Naive thymus-derived CD4-positive, alpha-beta T cell (primary cell): ENCODE measurements at regions not wholly inside any gene's neighbourhood (a gene's known extent, or its start where the extent isn't known, plus 50 kb on each side); places are given as distances from the start of the nearest gene placed in this dataset.
A peak's percentile ranks its signal among the peaks of the same experiment; 100 is the strongest.

Experiments
- ATAC-seq: fragments of 150-1000 bp; cut with Tn5 transposase; 2 replicates; pipeline ENCODE4 v1.10.0; 2021; ENCODE audit warnings: mild to moderate bottlenecking, moderate library complexity
- CTCF ChIA-PET: fragments of 350-600 bp; sonication (Branson Sonifier 250); formaldehyde crosslinking; loops from one replicate; lab custom pipeline; 2021; ENCODE audit warnings: antibody characterized with exemption; lab: Charles Lee
- POLR2A ChIA-PET: fragments of 350-600 bp; sonication (Branson Sonifier 250); formaldehyde crosslinking; loops from one replicate; lab custom pipeline; 2021; ENCODE audit warnings: antibody characterized with exemption, inconsistent platforms; lab: Charles Lee
- DNase-seq, 9 donors: peaks; one replicate each; pipeline versions ENCODE4 v3.0.0 to v3.0.0-alpha.2; 2020 to 2022; ENCODE audit warnings: mixed read lengths in 1 of 9
- H3K27ac ChIP-seq: one replicate; pipeline ENCODE4 v1.7.0; 2013; ENCODE audit warnings: mild to moderate bottlenecking, low read depth, low read length, moderate library complexity
- H3K27me3 ChIP-seq, 2 donors: one replicate each; pipeline ENCODE4 v1.7.0; 2013; ENCODE audit warnings: low read length in 2 of 2, mild to moderate bottlenecking in 2 of 2, moderate library complexity in 2 of 2; ENCODE audit not compliant: control insufficient read depth in 2 of 2, insufficient read depth in 2 of 2
- H3K36me3 ChIP-seq, 3 experiments: 1 replicate in 2 of 3; 2 replicates in 1 of 3; pipeline ENCODE4 v1.7.0; 2013; ENCODE audit warnings: low read length in 3 of 3, mild to moderate bottlenecking in 3 of 3, moderate library complexity in 1 of 3; ENCODE audit not compliant: insufficient read depth in 3 of 3, control insufficient read depth in 2 of 3
- H3K4me1 ChIP-seq, 2 donors: one replicate each; pipeline ENCODE4 v1.7.0; 2013; ENCODE audit warnings: low read length in 2 of 2, mild to moderate bottlenecking in 2 of 2, moderate library complexity in 1 of 2; ENCODE audit not compliant: control insufficient read depth in 2 of 2, insufficient read depth in 2 of 2
- H3K4me3 ChIP-seq: 2 replicates; pipeline ENCODE4 v1.7.0; 2013; ENCODE audit warnings: mild to moderate bottlenecking, low read length
- H3K9me3 ChIP-seq, 3 experiments: 1 replicate in 2 of 3; 2 replicates in 1 of 3; pipeline ENCODE4 v1.7.0; 2013; ENCODE audit warnings: low read length in 3 of 3; ENCODE audit not compliant: control insufficient read depth in 2 of 3
- H3K27ac Mint-ChIP-seq, 9 donors: one replicate each; pipeline ENCODE4 v1.8.0; 2020 to 2022; ENCODE audit warnings: mixed read lengths in 9 of 9, mild to moderate bottlenecking in 8 of 9, moderate library complexity in 5 of 9, inconsistent platforms in 2 of 9
- H3K27me3 Mint-ChIP-seq, 5 donors: one replicate each; pipeline ENCODE4 v1.8.0; 2021 to 2022; ENCODE audit warnings: mixed read lengths in 5 of 5, mild to moderate bottlenecking in 1 of 5
- H3K36me3 Mint-ChIP-seq, 5 donors: one replicate each; pipeline ENCODE4 v1.8.0; 2020 to 2022; ENCODE audit warnings: mixed read lengths in 5 of 5, mild to moderate bottlenecking in 3 of 5, inconsistent platforms in 1 of 5
- H3K4me1 Mint-ChIP-seq, 7 donors: one replicate each; pipeline ENCODE4 v1.8.0; 2020 to 2022; ENCODE audit warnings: mixed read lengths in 7 of 7, mild to moderate bottlenecking in 3 of 7, inconsistent platforms in 1 of 7
- H3K4me3 Mint-ChIP-seq, 10 donors: one replicate each; pipeline ENCODE4 v1.8.0; 2020 to 2022; ENCODE audit warnings: mild to moderate bottlenecking in 10 of 10, mixed read lengths in 10 of 10, moderate library complexity in 6 of 10, inconsistent platforms in 2 of 10
- H3K9me3 Mint-ChIP-seq, 11 donors: one replicate each; pipeline ENCODE4 v1.8.0; 2020 to 2022; ENCODE audit warnings: mixed read lengths in 11 of 11, mild to moderate bottlenecking in 4 of 11, inconsistent platforms in 1 of 11, moderate library complexity in 1 of 11
- intact Hi-C, 2 donors: fragments of 100-400 bp; cut with micrococcal nuclease; formaldehyde crosslinking; loops; one replicate each; pipeline ENCODE4 v1.15.1; 2023

DNA sequence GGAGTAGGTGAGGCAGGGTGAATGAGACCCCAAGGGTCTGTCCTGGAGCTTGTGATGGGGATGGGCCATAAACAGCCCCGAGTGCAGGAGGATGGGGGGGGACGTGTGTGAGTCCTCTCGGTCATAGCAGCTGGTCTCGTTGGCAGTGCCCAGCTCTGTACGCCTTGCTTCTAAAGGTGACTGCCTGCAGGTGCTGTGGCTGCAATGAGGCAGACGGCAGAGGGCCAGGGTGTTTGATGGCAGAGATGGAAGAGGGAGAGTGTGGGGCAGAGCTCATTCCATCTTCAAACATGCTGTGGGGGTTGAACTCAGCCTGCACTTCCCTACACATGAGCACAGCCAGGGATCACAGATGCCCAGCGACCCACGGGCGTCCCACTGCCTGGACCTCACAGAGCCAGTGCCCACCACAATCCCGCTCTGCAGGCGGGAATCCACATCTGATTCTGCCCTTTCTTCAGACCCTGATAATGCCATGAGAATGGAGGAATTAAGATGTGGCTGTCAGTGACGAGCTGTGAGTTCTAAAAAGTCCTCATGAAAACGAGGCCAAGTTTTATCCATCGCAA is 123.3 kb upstream of the CDH4 start:
- H3K36me3 Mint-ChIP-seq: no peaks in the 10 kb centered on the region
- Histone ChIP-seq H3K4me3 (no peak overlapping the region), H3K36me3 (no peaks in the 10 kb centered on the region), H3K9me3 (no peaks in the 10 kb centered on the region), H3K27me3 (no peaks in the 10 kb centered on the region), H3K27ac (no peak overlapping the region), H3K4me1 (no peaks in the 10 kb centered on the region)
- H3K4me3 Mint-ChIP-seq: peak overlapping the region in 1 of 10 donors; percentile 7
- intact Hi-C loops: no loop called here
- CTCF ChIA-PET: no interaction called here
- peaks cover 0 to 13% (median 0%) of the 10 kb centered on the region in 7 donors for H3K4me1 Mint-ChIP-seq
- peaks cover 0 to 27% (median 18%) of the 10 kb centered on the region in 5 donors for H3K27me3 Mint-ChIP-seq
- no peak for DNase-seq
- no peaks in the 10 kb centered on the region for H3K9me3 Mint-ChIP-seq
- ATAC-seq: no peak
- no peak overlapping the region for H3K27ac Mint-ChIP-seq
- POLR2A ChIA-PET: no interaction called here

DNA sequence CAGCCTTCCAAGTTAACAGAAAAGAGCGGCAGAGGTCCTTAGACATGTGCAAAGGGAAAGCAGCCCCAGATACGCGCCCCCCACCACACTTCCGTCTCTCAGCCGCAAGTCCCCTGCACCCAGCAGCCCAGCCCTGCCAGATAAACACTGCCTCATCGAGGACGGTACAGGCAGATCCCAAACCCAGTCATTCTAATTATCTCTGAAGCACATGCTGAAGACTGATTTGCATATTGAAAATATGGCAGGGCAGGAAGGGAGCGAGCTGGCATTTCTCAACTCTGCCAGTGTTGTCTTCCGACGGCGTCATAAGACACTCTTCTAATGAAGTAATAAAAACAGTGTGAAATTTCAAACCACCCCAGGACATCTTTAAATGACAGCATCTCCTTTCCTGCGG is 122.8 kb upstream of the CDH4 start:
- Histone ChIP-seq H3K27ac (no peak overlapping the region), H3K36me3 (no peaks in the 10 kb centered on the region), H3K4me1 (no peaks in the 10 kb centered on the region), H3K27me3 (no peaks in the 10 kb centered on the region), H3K9me3 (no peaks in the 10 kb centered on the region), H3K4me3 (no peak overlapping the region)
- Mint-ChIP-seq H3K27me3 (peaks cover 0 to 30% (median 18%) of the 10 kb centered on the region in 5 donors), H3K36me3 (no peaks in the 10 kb centered on the region), H3K4me1 (peaks cover 0 to 13% (median 0%) of the 10 kb centered on the region in 7 donors), H3K9me3 (no peaks in the 10 kb centered on the region), H3K27ac (no peak overlapping the region), H3K4me3 (peak overlapping the region in 1 of 10 donors; percentile 7)
- ATAC-seq (no peak), DNase-seq (no peak)
- POLR2A ChIA-PET: no interaction called here
- intact Hi-C loops: no loop called here
- CTCF ChIA-PET: no interaction called here

DNA sequence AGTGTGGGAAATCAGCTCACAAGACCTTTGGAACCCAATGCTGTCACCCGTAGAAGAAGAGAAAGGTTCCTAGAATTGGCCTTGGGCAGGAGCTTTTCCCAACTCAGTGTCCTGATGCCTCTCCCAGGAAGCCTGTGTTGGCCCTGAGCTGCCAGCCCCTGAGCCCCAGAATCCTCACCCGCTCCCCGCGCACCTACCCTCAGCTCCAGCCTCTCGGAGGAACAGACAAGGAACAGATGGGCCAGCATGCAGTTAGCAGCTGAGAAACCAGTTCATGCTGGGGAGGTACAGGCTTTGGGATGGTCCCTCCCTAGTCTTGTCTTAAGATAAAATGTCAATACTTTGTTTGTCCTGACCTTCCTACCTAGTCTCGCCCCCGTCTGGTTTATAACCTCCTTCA is 121.9 kb upstream of the CDH4 start:
- Histone ChIP-seq H3K4me3 (no peak overlapping the region), H3K27ac (no peak overlapping the region), H3K27me3 (no peaks in the 10 kb centered on the region), H3K9me3 (no peaks in the 10 kb centered on the region), H3K4me1 (no peaks in the 10 kb centered on the region), H3K36me3 (no peaks in the 10 kb centered on the region)
- H3K9me3 Mint-ChIP-seq: no peaks in the 10 kb centered on the region
- H3K27ac Mint-ChIP-seq: no peak overlapping the region
- intact Hi-C loops: no loop called here
- ChIA-PET POLR2A (no interaction called here), CTCF (no interaction called here)
- DNase-seq: no peak
- peaks cover 0 to 38% (median 18%) of the 10 kb centered on the region in 5 donors for H3K27me3 Mint-ChIP-seq
- no peaks in the 10 kb centered on the region for H3K36me3 Mint-ChIP-seq
- H3K4me3 Mint-ChIP-seq: no peak overlapping the region
- peaks cover 0 to 13% (median 0%) of the 10 kb centered on the region in 7 donors for H3K4me1 Mint-ChIP-seq
- ATAC-seq: no peak

DNA sequence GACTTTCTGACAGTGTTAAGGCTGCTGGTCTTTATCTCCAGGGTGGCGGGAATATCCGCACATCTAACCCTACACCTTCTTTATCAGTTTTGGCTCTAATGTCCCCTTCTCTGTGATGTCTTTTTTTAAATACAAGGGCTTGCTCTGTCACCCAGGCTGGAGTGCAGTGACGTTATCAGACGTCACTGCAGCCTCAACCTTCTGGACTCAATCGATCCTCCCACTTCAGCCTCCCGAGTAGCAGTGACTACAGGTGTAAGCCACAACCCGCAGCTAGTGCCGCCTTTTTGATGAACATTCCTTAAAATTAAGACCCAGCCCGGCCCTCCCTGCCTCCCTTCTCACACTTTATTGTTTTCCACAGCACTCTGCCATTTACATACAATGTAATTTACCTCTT is 120.1 kb upstream of the CDH4 start:
- DNase-seq (no peak), ATAC-seq (no peak)
- ChIA-PET POLR2A (no interaction called here), CTCF (interaction anchor here (0.7 kb wide), 1 partner anchor 21 kb away, joined by 3 read pairs; no protein-coding TSS in a partner anchor)
- no peaks in the 10 kb centered on the region for H3K4me1 ChIP-seq
- H3K4me3 ChIP-seq: no peak overlapping the region
- H3K9me3 ChIP-seq: no peaks in the 10 kb centered on the region
- Mint-ChIP-seq H3K36me3 (no peaks in the 10 kb centered on the region), H3K9me3 (no peaks in the 10 kb centered on the region), H3K27me3 (peaks cover 2 to 48% (median 18%) of the 10 kb centered on the region in 5 donors), H3K4me1 (peaks cover 0 to 13% (median 0%) of the 10 kb centered on the region in 7 donors), H3K4me3 (no peak overlapping the region), H3K27ac (no peak overlapping the region)
- intact Hi-C loops: no loop called here
- no peaks in the 10 kb centered on the region for H3K36me3 ChIP-seq
- H3K27ac ChIP-seq: no peak overlapping the region
- no peaks in the 10 kb centered on the region for H3K27me3 ChIP-seq

DNA sequence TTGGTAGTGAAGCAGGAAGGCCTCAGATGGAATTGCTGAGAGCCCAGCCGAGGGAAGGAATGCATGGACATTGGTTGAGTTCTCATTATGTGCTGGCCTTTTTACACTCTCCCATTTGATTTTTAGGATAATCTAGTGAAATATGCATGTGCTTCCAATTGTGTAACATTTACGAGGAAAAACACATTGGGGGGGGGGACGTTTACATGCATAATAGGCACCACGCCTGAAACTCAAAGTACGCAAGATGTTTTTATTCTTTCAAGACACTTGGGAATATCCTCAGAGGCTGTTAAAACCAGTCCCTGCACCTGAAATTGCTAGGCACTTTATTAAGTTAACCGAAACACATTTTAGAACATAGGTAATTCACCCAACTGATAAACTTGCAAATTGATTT is 118.5 kb upstream of the CDH4 start:
- no peak for DNase-seq

DNA sequence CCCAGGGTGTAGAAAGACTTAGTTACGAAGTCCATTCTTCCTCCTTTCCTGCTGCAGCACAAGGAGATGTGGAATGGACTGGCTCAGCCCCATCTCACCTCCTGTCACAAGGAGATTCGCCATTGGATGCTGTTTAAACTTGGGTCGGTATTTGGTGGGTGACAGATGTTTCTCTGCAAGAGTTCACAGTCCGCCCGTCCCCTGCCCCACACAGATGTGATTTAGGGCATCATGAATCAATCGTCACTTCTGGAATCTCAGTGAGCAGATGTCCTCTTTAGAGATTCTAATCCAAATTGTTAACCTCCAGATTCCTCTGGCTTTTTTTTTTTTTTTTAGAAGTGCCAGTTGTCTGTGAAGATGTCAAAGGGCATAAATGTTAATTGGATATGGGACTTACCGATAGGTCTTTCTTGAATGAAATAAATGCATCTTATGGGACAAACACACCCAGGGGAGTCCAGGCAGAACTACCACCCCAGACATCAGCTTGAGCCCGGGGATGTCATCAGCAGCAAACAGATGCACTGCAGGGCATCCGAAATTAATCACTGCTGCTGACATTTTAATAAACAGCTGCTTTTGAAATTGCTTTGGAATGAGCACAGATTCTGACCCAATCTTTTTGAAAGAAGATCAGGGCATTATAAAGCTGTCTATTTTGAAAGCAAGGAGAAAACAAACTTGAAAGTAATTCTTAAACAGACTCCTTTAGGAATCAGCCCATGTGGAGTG is 117.6 kb upstream of the CDH4 start:
- H3K4me3 Mint-ChIP-seq: no peak overlapping the region
- Histone ChIP-seq H3K9me3 (no peaks in the 10 kb centered on the region), H3K4me1 (no peaks in the 10 kb centered on the region), H3K27ac (no peak overlapping the region), H3K36me3 (no peaks in the 10 kb centered on the region), H3K27me3 (no peaks in the 10 kb centered on the region), H3K4me3 (no peak overlapping the region)
- no peaks in the 10 kb centered on the region for H3K36me3 Mint-ChIP-seq
- POLR2A ChIA-PET: no interaction called here
- intact Hi-C loops: no loop called here
- ATAC-seq: no peak
- H3K27ac Mint-ChIP-seq: no peak overlapping the region
- CTCF ChIA-PET: no interaction called here
- H3K27me3 Mint-ChIP-seq: peaks cover 2 to 55% (median 21%) of the 10 kb centered on the region in 5 donors
- peaks cover 0 to 3% (median 0%) of the 10 kb centered on the region in 11 donors for H3K9me3 Mint-ChIP-seq
- peaks cover 0 to 7% (median 0%) of the 10 kb centered on the region in 7 donors for H3K4me1 Mint-ChIP-seq
- DNase-seq: no peak

More for the DNA sequence above, 118.5 kb upstream of the CDH4 start:
- Histone ChIP-seq H3K9me3 (no peaks in the 10 kb centered on the region), H3K27ac (no peak overlapping the region), H3K4me1 (no peaks in the 10 kb centered on the region), H3K36me3 (no peaks in the 10 kb centered on the region), H3K27me3 (no peaks in the 10 kb centered on the region), H3K4me3 (no peak overlapping the region)
- ATAC-seq: no peak
- Mint-ChIP-seq H3K9me3 (peaks cover 0 to 3% (median 0%) of the 10 kb centered on the region in 11 donors), H3K27ac (no peak overlapping the region), H3K27me3 (peaks cover 2 to 51% (median 18%) of the 10 kb centered on the region in 5 donors), H3K4me1 (peaks cover 0 to 13% (median 0%) of the 10 kb centered on the region in 7 donors), H3K4me3 (no peak overlapping the region), H3K36me3 (no peaks in the 10 kb centered on the region)
- ChIA-PET CTCF (no interaction called here), POLR2A (no interaction called here)
- intact Hi-C loops: no loop called here

DNA sequence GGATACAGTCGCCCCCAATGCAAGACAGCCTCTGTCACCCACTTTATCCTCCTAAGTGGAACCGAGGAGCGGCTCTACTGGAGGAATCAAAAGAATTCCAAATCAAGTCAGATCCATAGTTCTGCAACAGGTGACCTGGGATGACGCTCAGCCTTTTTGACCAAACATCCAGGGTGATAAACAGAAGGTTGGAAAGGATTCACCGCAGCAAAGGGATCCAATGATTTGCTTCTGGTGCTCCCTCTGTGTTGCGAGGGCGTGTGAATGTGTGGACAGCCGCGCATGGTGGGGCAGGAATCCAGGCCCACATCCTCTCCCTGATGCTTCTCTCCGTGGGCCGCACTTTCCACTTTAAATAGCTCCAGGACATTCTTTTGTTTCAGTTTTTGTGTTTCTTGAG is 116.8 kb upstream of the CDH4 start:
- ChIA-PET CTCF (no interaction called here), POLR2A (no interaction called here)
- intact Hi-C loops: no loop called here
- Histone ChIP-seq H3K27ac (no peak overlapping the region), H3K27me3 (no peaks in the 10 kb centered on the region), H3K4me1 (no peaks in the 10 kb centered on the region), H3K36me3 (no peaks in the 10 kb centered on the region), H3K9me3 (no peaks in the 10 kb centered on the region), H3K4me3 (no peak overlapping the region)
- Mint-ChIP-seq H3K4me3 (no peak overlapping the region), H3K9me3 (peaks cover 0 to 3% (median 0%) of the 10 kb centered on the region in 11 donors), H3K36me3 (no peaks in the 10 kb centered on the region), H3K27me3 (peaks cover 2 to 49% (median 22%) of the 10 kb centered on the region in 5 donors), H3K27ac (no peak overlapping the region), H3K4me1 (peaks cover 0 to 5% (median 0%) of the 10 kb centered on the region in 7 donors)
- DNase-seq: no peak
- no peak for ATAC-seq
